Activated CD8-positive, alpha-beta memory T cell treated with anti-CD3 and anti-CD28 coated beads for 48 hours (primary cell): ENCODE measurements at regions not wholly inside any gene's neighbourhood (a gene's known extent, or its start where the extent isn't known, plus 50 kb on each side); places are given as distances from the start of the nearest gene placed in this dataset.
"Not testable (repeated sequence)": the region's sequence is repeated elsewhere in the genome, so short reads cannot be mapped to it uniquely, and the experiment has no call there.

Experiments used
- DNase-seq, 3 experiments: peaks; one replicate each; pipeline ENCODE4 v3.0.0-alpha.2; 2020; ENCODE audit warnings: low read depth in 2 of 3, low spot score in 2 of 3

DNA sequence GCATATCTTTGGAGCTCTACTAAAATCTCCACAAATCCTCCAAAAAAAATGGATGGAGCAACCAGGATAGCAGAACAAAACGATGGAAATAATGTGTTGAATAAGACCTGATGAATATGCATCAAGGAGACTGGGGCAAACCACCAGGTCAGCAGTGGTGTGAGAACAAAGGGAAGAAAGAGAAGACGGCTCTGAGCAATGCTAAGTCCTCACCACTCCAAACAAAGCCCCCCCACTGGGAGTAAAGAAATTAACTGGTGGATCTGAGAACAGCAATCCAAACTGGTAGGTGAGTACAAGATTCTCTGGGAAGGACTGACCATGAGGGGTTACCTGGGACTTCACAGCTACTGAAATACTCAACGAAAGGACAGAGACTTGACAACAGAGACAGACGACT lies 977.3 kb downstream of the TBL1XR1 start:
- no peak for DNase-seq

DNA sequence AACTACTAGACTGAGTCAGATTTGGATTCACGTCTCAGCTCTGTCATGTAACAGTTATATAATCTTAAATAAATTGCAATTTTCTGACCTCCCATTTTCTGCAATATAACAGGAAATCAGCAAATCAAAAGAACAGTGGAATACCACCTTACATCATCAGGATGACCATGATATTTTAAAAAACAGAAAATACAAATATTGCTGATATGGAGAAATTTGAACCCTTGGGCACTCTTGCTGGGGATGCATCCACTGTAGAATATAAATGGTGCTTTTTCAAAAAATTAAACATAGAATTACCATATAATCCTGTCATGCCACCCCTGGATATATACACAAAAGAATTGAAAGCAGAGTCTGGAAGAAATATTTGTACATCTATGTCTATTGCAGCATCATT lies 982.5 kb downstream of the TBL1XR1 start:
- no peak for DNase-seq

DNA sequence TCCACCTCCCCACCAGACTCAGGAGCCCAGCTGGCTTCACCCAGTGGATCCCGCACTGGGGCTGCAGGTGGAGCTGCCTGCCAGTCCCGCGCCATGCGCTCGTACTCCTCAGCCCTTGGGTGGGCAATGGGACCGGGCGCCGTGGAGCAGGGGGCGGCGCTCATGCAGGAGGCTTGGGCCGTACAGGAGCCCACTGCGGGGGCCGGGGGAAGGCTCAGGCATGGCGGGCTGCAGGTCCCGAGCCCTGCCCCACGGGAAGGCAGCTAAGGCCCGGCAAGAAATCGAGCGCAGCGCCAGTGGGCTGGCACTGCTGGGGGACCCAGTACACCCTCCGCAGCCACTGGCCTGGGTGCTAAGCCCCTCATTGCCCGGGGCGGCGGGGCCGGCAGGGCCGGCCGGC lies 984.0 kb downstream of the TBL1XR1 start:
- DNase-seq, result not testable (repeated sequence)

DNA sequence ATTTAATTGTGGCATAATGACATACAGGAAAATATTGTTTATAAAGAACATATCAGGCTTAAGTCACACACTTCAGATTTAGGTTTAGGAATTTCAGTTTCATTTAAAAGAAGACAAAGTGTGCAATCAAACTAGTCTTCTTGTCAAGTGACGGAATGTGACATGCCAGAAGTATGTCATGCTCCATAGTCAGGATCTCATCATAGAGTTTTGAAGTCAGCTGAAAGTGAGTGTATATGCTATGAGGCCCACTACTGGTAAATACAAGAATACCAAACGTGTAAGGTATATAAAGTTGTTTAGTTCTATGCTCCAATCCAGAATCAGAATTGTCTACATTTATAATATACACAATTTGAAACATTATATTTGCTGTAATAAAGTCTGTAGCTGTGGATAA lies 988.4 kb downstream of the TBL1XR1 start:
- no peak for DNase-seq

DNA sequence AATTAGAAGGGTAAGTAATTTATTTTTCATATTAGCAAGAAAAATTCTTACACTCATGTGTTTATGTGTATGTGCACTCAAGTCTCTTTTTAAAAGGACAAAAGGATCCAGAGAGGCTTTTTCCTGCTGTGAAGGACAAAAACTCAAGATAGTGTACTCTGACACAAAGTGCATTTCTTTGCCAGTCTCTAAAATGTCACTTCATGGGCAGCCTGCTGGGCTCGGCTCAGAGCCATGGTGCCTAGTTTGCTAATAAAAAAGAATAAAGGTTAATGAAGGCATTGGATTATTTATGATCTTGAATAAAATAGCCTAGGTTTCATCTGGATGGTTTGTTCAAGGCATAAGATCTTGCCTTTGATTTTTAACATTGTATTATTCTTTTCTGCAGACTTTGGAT lies 989.0 kb downstream of the TBL1XR1 start:
- DNase-seq, result no peak

DNA sequence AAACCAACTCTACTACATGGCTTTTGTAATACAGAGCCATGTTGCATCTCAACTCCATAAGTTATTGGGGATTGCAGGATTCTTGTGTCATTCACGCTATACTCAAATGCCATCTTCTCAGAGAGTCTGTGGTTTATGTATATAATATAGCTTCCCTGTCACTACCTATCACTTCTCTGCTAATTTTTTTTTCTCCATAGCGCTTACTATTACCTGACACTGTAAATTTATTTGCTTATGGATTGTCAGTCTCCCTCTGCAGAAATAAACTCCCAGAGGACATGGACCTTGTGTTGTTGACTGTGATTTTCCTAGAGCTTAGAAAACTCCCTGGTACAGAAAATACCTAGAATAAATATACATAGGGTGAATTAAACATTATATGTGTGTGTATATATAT lies 990.5 kb downstream of the TBL1XR1 start:
- DNase-seq, result no peak

DNA sequence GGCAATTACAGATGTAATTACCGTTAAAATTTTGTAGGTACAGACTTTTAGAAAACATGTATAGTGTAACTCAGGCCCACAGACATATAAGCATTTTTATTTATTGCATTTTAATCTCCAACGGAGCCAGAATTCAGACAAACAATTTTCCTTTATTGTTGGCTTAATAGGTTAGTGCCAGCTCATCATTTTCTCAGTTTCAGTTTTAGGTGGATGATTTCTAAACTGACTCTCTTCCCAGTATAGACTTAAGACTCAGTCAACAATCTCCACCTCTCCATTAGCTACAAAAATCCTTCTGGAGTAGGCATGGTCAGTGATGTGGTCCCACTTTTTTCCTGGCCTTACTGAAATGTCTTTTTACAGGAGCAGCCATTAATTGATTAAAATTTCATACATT lies 994.6 kb downstream of the TBL1XR1 start:
- no peak for DNase-seq

DNA sequence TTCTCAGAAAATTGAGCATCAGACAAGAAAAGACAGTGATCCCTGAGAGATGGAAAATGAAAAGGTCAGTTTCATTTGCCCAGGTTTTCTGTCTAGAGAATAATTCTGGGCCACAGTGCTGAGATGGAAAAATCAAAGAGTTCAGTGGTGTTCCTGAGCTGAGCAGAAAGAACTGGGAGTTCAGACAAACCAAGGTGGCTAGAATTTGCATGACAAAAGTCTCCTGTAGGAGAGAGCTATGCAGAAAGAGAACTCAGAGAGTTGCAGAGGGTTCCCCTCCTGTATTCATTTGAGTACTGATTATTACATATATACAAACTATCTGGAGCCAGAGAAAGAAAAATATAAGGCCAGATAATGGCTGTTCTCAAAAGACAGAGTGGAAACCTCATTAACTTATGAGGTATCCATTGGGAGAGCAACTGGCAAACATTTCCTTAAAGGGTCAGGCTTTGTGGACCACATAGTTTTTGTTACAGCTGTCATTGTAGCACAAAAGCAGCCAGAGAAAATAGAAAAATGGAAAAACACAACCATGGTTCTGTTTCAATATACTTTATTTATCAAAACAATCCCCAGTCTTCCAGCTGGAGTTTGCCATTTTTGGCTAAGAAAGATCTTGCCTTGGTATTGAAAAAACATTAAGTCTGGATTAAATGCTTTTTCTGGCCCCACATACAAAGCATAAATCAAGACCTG lies 1004.1 kb downstream of the TBL1XR1 start:
- DNase-seq, result no peak

DNA sequence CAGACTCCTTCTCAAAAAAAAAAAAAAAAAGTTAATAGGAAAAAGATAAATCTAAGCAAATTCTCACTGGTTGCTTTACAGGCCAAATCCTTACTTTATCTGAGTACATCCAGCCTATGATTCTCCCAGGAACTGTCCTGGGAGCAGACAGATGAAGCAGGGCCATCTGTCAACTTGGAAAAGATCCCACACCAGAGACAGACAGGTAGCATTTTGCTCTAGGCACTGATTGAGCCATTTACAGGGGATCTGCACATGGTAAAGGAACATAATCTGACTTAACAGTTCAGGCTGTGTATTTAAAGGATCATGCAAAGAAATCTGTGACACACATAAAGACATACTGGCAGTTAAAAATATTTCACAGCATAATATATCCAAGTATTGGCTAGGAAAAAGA lies 1006.5 kb downstream of the TBL1XR1 start:
- no peak for DNase-seq

DNA sequence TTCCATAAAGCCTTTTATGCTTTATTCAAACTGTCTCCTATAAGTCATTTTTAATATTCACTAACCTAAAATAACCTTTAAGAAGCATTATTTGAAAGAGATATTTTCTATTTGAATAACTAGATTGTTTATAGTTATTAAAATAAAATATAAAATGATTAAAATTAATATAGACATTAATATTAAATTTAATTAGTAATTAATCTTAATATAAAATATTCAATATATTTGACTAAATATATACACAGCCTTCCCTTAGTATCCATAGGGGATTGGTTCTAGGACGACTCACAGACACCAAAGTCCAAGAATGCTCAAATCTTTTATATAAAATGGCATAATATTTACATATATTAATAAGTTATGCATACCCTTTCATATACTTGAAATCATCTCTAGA lies 1014.1 kb downstream of the TBL1XR1 start:
- no peak for DNase-seq

DNA sequence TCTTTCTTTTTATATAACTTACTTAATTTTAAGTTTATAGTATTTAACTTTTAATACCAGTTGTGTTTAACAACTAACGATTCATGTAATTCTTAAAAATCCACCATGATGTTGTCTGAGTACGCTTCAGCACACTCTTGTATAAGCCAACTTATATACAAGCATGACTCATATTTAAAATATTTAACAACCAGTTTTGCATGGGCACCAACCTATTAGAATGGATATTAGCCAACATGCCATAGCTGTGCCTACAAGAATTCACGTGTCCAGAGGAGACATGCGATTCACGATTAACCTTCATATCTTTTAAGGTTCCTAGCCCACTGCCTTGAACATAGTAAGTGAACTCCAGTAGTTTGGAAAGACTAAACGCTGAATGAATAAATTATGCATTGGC lies 1023.2 kb downstream of the TBL1XR1 start:
- no peak for DNase-seq

DNA sequence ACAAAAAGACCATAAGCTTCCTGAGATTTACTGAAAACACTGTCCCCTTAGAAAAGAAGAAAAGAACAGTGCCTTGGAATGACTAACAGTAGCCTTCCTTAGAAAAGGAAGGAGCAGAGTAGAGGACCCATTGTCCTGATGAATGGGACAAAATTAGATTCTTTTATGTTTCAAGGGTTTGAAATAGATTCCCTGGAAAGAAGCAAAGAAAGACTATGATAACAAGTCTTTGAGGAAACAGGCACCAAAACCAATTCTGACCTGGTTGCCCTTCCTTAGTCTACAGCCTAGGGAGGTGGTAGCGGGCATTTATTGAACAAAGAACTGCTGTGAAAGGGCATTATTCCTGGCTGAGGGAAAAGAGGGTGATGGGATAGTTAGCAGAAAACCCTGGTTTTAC lies 1024.8 kb downstream of the TBL1XR1 start:
- no peak for DNase-seq

DNA sequence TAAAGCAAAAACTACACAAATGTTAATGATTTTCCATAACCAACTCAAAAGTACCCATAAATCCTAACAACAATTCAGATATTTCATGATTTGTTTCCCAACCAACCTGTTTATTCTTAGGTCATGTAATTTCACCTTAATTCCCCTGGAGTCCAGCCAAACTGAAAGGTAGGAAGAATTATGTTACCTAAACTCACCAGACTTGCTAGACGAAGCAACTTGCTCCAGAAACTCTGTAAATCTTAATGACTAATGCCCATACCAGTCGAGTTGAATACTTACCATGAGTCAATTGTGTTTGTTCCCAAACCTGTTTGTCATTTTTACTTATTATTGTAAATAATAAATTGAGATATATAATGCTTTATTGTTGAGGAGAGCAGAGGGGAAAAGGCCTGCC lies 1030.0 kb downstream of the TBL1XR1 start:
- DNase-seq, result no peak

DNA sequence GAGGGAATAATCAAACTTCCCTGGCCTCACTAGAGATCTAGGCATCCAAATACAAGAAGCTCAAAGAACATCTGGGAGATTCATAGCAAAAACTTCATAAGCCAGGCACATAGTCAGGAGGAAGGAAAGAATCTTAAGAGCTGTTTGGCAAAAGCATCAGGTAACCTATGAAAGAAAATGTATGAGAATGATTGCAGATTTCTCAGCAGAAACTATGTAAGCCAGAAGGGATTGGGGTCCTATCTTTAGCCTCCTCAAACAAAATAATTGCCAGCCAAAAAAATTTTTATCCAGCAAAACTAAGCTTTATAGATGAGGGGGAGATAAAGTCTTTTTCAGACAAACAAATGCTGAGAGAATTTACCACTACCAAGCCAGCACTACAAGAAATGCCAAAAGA lies 1036.3 kb downstream of the TBL1XR1 start:
- no peak for DNase-seq

DNA sequence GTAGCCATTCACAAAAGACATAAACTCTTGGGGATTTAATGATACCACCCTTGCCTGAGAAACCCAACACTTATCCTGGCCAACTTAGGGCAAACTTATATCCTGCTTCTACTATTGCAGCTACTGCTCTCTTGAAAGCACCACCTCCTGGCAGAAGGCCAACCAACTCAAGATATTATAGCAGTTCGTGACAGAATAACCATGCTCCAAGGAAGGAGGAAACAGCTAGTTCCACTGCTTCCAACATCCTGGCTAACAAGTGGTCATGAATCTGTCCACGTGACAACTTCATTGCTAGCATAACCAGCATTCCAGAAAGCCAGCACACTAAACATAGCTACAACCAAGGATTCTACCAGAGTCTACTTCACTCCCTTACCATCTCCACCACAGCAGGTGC lies 1037.5 kb downstream of the TBL1XR1 start:
- DNase-seq, result no peak

DNA sequence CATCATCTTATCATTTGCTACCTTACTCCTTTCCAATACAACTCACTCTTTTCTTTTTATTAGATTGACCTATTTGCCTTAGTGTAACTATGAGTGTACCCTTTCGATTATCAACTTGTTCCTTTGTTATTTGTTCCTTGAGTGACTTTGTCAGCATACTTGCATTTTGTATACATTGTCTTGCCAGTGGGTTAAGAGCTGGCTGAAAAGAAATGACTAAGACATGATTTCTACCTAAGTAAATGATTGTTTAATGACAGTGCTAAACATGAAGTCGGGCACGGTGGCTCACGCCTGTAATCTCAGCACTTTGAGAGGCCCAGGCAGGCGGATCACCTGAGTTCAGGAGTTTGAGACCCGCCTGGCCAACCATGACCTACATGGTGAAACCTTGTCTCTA lies 1042.3 kb downstream of the TBL1XR1 start:
- no peak for DNase-seq

DNA sequence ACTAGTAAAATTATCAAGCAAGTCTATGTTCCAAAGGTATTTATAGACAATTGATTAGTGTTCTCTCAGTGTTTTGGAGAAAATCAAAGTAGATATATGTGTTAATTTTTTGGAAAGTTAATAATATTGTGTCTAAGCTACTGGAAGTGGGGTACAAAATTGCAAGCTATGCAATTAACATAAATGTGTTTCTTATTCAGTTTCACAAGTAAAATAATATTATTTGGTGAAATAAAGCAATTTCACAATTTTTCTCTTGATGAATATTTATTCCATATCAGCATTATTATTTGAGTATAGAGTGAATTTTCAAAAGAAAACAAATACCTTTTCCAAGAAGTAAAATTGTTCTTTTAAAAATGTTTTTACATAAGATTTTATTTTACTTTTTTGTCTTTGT lies 1047.7 kb downstream of the TBL1XR1 start:
- DNase-seq, result no peak

DNA sequence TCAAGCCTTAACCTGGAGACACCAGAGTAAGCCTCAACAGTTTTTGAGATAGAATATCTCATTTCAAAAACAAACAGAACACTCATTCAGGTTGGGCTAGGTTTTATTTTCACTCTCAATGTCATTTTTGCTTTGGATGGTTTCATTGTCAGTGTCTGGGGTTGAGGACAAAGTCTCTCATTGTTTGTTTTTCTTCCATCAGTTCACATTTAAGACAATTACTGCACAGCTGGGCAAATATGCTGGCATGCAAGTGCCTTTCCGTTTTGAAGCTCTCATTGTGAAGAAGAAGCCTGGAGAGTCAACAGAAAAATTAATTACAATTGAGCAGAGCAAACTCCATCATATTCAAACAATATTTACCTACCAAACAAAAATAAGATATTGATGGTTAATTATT lies 1050.0 kb downstream of the TBL1XR1 start:
- DNase-seq, result no peak

DNA sequence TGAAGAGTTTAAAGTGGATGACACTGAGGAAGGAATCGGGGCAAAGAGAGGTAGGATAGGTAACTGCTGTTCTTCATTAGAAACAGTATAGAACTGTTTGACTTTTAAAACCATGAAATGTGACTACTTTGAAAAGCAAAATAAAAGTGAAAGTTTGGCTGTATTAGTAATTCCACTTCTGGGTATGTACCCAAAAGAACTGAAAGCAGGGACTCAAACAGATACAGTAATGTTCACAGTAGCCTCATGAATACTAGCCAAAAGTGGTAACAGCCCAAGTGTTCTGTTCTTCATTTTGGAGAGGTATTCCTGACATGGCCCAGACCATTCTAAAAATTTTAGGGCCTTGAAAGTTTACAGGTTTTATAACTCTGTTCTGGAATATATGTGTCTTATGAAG lies 1055.4 kb downstream of the TBL1XR1 start:
- DNase-seq, result no peak

DNA sequence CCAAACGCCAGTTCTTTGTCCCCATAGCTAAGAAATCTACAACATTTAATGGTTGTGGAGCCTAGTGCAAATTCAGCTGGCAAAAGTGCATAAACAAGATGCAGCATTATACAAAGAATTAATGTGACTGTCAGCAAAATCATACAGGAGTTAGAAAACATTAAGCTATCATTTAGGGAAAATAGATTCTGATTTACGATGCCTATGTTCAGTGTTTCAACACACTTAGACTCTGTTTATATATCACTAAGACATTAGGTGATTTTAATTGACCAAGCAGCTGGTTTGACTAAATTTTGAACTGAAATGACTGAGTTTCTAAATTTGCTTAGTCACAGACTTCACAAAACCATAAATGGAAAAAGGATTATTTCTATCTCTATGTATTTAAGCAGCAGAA lies 1076.8 kb downstream of the TBL1XR1 start:
- no peak for DNase-seq

DNA sequence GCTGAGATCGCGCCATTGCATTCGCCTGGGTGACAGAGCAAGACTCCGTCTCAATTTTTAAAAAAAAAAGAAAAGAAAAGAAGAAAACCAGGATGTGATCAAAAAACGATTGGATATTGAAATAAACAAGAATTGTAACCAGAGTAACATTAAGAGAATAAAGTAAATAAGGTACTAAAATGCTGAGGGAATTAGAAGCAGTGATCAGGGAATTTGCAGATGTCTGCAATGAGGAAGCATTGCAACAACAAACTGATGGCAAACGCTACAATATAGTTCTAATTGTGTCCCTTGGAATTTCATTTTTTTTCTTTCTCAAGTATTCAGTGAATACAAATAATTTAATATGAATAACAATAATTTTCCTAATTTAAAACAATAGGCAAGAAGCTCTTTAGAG lies 1077.5 kb downstream of the TBL1XR1 start:
- DNase-seq, result no peak

DNA sequence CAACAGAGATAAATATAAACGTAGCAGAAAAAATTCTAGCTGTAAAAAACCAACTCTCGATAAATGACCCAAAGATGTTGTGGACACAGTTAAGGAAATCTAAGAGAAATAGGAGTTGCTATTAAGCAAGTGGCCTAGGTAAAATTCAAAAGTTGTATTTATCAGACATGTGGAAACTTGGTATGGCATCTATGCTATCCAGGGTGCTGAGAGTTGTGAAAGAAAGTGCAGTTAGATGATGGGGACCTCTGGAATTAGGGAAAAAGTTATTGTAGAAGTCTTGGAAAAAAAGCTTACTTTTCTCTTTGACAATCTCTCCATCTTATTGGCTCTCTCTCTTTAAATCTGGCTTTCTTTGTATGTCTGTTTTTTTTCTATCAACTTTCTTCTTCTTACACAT lies 1090.9 kb downstream of the TBL1XR1 start:
- DNase-seq, result no peak

DNA sequence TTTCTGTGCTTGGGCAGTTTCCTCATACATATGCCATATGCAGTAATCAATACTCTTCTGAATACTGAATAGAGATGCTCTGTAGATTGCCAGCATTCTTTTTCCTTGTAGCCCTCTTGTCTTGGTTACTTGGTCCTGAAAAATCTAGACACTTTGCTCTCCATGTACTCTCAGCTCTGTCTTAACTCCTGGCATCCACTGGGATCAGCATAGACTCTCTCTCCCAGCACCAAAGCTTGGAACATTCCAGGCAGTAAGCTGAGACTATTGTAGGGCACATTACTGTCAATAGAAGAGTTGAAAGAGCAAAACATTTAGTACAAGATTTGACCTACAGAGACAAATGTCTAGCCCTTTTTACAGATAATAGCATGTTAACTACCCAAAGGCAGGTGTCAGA lies 1100.3 kb downstream of the TBL1XR1 start:
- no peak for DNase-seq

DNA sequence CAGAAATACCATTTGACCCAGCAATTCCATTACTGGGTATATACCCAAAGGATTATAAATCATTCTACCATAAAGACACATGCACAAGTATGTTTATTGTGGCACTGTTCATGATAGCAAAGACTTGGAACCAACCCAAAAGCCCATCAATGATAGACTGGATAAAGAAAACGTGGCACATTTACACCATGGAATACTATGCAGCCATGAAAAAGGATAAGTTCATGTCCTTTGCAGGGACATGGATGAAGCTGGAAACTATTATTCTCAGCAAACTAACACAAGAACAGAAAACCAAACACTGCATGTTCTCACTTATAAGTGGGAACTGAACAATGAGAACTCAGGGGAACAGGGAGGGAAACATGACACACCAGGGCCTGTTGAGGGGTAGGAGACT lies 1103.4 kb downstream of the TBL1XR1 start:
- DNase-seq, result not testable (repeated sequence)
